GM23338 (cell line): ENCODE measurements at regions not wholly inside any gene's neighbourhood (a gene's known extent, or its start where the extent isn't known, plus 50 kb on each side); places are given as distances from the start of the nearest gene placed in this dataset.

ENCODE experiments used
- ATAC-seq: fragments of 200-7000 bp; cut with Tn5 transposase; 3 replicates; pipeline ENCODE4 v1.9.1; 2020
- DNase-seq: peaks from one replicate; pipeline ENCODE4 v3.0.0-alpha.2; 2015; ENCODE audit warnings: low spot score
- H2AFZ ChIP-seq: fragments of 200-600 bp; sonication (generic); 2 replicates; pipeline ENCODE4 v1.8.0; 2016; ENCODE audit warnings: antibody characterized with exemption, mild to moderate bottlenecking, moderate library complexity
- H3F3A ChIP-seq: fragments of 200-600 bp; sonication (generic); replicated peaks from 2 replicates; pipeline ENCODE4 v1.8.0; 2017; ENCODE audit warnings: antibody characterized with exemption, mixed run types, low read depth
- H3K27ac ChIP-seq: fragments of 200-600 bp; sonication (generic); 2 replicates; pipeline ENCODE4 v1.6.1; 2016; ENCODE audit warnings: low read depth
- H3K27me3 ChIP-seq: fragments of 200-600 bp; sonication (generic); 2 replicates; pipeline ENCODE4 v1.8.0; 2016; ENCODE audit warnings: mild to moderate bottlenecking, mixed run types, moderate library complexity; ENCODE audit not compliant: insufficient read depth
- H3K36me3 ChIP-seq: fragments of 200-600 bp; sonication (generic); 2 replicates; pipeline ENCODE4 v1.8.0; 2016; ENCODE audit warnings: mild to moderate bottlenecking; ENCODE audit not compliant: insufficient read depth
- H3K4me1 ChIP-seq: fragments of 200-600 bp; sonication (generic); 2 replicates; pipeline ENCODE4 v1.8.0; 2016; ENCODE audit warnings: mild to moderate bottlenecking, moderate library complexity; ENCODE audit not compliant: insufficient read depth
- H3K4me2 ChIP-seq: fragments of 200-600 bp; sonication (generic); 2 replicates; pipeline ENCODE4 v1.7.1; 2017; ENCODE audit warnings: mixed run types
- H3K4me3 ChIP-seq: fragments of 200-600 bp; sonication (generic); 2 replicates; pipeline ENCODE4 v1.6.1; 2016; ENCODE audit warnings: mixed run types
- H3K79me2 ChIP-seq: fragments of 200-600 bp; sonication (generic); replicated peaks from 2 replicates; pipeline ENCODE4 v1.8.0; 2017; ENCODE audit warnings: mild to moderate bottlenecking; ENCODE audit not compliant: insufficient read depth
- H3K9me2 ChIP-seq: fragments of 200-600 bp; sonication (generic); 2 replicates; pipeline ENCODE4 v1.8.0; 2017; ENCODE audit not compliant: insufficient read depth
- H4K20me1 ChIP-seq: fragments of 200-600 bp; sonication (generic); replicated peaks from 2 replicates; pipeline ENCODE4 v1.8.0; 2017; ENCODE audit warnings: mild to moderate bottlenecking; ENCODE audit not compliant: insufficient read depth
- H3K27ac Mint-ChIP-seq: 2 replicates; pipeline ENCODE4 v1.8.0; 2020; ENCODE audit warnings: inconsistent platforms, mild to moderate bottlenecking, moderate library complexity, mixed read lengths
- H3K27me3 Mint-ChIP-seq: 3 replicates; pipeline ENCODE4 v1.8.0; 2022; ENCODE audit warnings: low read depth, mild to moderate bottlenecking, moderate library complexity, mixed read lengths, inconsistent platforms; ENCODE audit not compliant: insufficient read depth, poor library complexity
- H3K36me3 Mint-ChIP-seq: 3 replicates; pipeline ENCODE4 v1.8.0; 2021; ENCODE audit warnings: low read depth, mild to moderate bottlenecking, inconsistent platforms, moderate library complexity, mixed read lengths
- H3K4me1 Mint-ChIP-seq: 3 replicates; pipeline ENCODE4 v1.8.0; 2020; ENCODE audit warnings: mild to moderate bottlenecking, inconsistent platforms, mixed read lengths
- H3K4me3 Mint-ChIP-seq: 3 replicates; pipeline ENCODE4 v1.8.0; 2021; ENCODE audit warnings: moderate library complexity, mild to moderate bottlenecking, inconsistent platforms, mixed read lengths
- H3K9me3 Mint-ChIP-seq: 3 replicates; pipeline ENCODE4 v1.8.0; 2020; ENCODE audit warnings: moderate library complexity, mild to moderate bottlenecking, inconsistent platforms, mixed read lengths
- CREB1 ChIP-seq: fragments of 250-450 bp; sonication (Bioruptor Pico); IDR thresholded peaks from 2 replicates; pipeline ENCODE4 v1.5.0; 2020; ENCODE audit warnings: low read depth, mild to moderate bottlenecking, moderate library complexity
- EZH2phosphoT487 ChIP-seq: fragments of 200-600 bp; sonication (generic); IDR thresholded peaks from one replicate; pipeline ENCODE4 v1.8.1; 2018; ENCODE audit warnings: antibody characterized with exemption; ENCODE audit not compliant: unreplicated experiment
- POLR2AphosphoS5 ChIP-seq: IDR thresholded peaks from 2 replicates; pipeline ENCODE4 v1.6.1; 2016; ENCODE audit warnings: antibody characterized with exemption, low read depth
- STAT1 ChIP-seq: IDR thresholded peaks from one replicate; pipeline ENCODE4 v1.6.1; 2016; ENCODE audit warnings: antibody characterized with exemption; ENCODE audit not compliant: unreplicated experiment
- ZNF114 ChIP-seq: fragments of 250-450 bp; sonication (Bioruptor Pico); IDR thresholded peaks from 2 replicates; pipeline ENCODE4 v1.5.0; 2020; ENCODE audit warnings: mild to moderate bottlenecking, moderate library complexity
- TF ChIP-seq, protein P1 (sequence below), 2 experiments: fragments of 200-600 bp in 1 of 2; sonication (generic) in 1 of 2; conservative IDR thresholded peaks; 2 replicates each; pipeline versions ENCODE4 v1.5.1 to v1.6.1; 2016 to 2017; ENCODE audit warnings: antibody characterized with exemption in 2 of 2, low read depth in 2 of 2, mild to moderate bottlenecking in 2 of 2, moderate library complexity in 1 of 2
- TF ChIP-seq, protein P2 (sequence below): IDR thresholded peaks from 2 replicates; pipeline ENCODE4 v1.6.1; 2016; ENCODE audit warnings: antibody characterized with exemption
- TF ChIP-seq, protein P3 (sequence below): fragments of 250-450 bp; sonication (Bioruptor Pico); IDR thresholded peaks from 2 replicates; pipeline ENCODE4 v1.5.0; 2020; ENCODE audit warnings: mild to moderate bottlenecking, moderate library complexity

DNA sequence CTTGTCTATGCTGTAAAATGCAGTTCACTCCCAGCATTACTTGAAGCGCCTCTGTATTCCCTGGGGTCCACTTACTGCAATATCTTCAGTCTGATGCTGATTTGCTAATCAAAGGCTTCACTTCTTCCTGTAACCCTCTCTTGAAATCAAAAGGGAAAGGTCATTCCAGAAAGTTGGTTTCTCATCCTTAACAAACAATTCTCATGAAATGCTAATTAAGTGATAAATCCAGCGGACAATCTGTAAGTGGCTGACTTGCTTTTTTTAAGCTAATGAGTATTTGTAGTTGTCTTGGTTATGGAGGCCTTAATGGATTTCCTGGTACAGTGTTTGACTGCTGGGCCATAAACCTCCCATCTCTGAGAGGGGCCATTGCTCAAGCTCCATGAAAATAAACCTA is 499.6 kb upstream of the HS6ST1 start:
- Mint-ChIP-seq H3K4me1 (peaks cover 20% of the 10 kb centered on the region), H3K27me3 (peaks cover 19% of the 10 kb centered on the region), H3K9me3 (peaks cover 17% of the 10 kb centered on the region; the same call in 2 of the 3 replicates), H3K27ac (no peak overlapping the region), H3K4me3 (no peak overlapping the region), H3K36me3 (peaks cover 3% of the 10 kb centered on the region; the same call in 1 of the 3 replicates)
- no peak overlapping the region for H3K27ac ChIP-seq
- H3K79me2 ChIP-seq, result no peaks in the 10 kb centered on the region
- no peaks in the 10 kb centered on the region for H3K36me3 ChIP-seq
- no peak overlapping the region for H3K4me2 ChIP-seq
- no peaks in the 10 kb centered on the region for H3F3A ChIP-seq
- no peak for ATAC-seq
- H3K4me3 ChIP-seq, result no peak overlapping the region
- TF ChIP-seq POLR2AphosphoS5 (no peak), EZH2phosphoT487 (no peak), ZNF114 (CRISPR knock-in tag) (no peak)
- TF ChIP-seq, protein P1, sequence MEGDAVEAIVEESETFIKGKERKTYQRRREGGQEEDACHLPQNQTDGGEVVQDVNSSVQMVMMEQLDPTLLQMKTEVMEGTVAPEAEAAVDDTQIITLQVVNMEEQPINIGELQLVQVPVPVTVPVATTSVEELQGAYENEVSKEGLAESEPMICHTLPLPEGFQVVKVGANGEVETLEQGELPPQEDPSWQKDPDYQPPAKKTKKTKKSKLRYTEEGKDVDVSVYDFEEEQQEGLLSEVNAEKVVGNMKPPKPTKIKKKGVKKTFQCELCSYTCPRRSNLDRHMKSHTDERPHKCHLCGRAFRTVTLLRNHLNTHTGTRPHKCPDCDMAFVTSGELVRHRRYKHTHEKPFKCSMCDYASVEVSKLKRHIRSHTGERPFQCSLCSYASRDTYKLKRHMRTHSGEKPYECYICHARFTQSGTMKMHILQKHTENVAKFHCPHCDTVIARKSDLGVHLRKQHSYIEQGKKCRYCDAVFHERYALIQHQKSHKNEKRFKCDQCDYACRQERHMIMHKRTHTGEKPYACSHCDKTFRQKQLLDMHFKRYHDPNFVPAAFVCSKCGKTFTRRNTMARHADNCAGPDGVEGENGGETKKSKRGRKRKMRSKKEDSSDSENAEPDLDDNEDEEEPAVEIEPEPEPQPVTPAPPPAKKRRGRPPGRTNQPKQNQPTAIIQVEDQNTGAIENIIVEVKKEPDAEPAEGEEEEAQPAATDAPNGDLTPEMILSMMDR (conservative IDR thresholded peaks at IDR 0.05; ENCODE audit: low read depth in 2 of 2), result no peak
- peaks cover 6% of the 10 kb centered on the region for H3K9me2 ChIP-seq
- H3K27me3 ChIP-seq, result no peaks in the 10 kb centered on the region
- no peaks in the 10 kb centered on the region; the same call in 1 of the 2 replicates for H3K4me1 ChIP-seq
- H2AFZ ChIP-seq, result no peak overlapping the region
- DNase-seq, result no peak
- no peaks in the 10 kb centered on the region for H4K20me1 ChIP-seq

DNA sequence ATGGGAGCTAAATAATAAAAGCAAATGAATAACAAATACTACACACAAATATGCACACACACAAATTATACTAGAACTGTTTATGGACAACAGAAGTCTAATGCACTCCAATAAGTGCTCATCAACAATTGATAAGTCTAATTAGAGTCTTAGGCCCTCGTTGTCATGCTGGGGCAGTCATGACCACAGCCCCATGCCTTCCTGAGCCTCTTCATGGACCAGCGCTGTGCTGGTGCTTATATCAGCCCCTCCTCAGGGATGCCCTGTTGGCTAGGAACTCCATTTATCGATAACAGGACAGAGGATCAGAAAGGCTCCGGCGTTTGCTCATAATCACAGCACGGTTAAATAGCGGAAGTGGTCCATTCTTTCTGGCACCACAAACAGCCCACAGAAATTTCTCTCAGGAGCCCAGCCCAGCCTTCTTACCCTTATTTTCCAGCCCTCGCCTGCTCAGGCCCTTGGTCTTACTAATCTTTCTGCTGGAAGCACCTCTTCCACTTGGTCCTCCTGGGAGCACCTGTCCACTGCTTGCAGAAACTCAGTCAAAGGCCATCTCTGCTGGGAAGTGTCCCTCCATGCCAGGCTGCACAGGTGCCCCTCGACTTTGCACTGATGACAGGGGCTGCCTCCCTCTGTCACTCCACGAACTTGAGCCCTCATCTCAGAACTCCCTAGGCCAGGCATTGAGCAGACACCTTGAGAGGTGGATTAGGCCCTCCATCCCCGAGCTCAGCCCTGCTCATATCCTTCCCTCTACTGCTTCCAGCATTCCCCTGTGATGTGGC is 500.2 kb upstream of the HS6ST1 start:
- H3F3A ChIP-seq, result no peaks in the 10 kb centered on the region
- Mint-ChIP-seq H3K4me3 (no peak overlapping the region), H3K4me1 (peaks cover 14% of the 10 kb centered on the region), H3K36me3 (peaks cover 3% of the 10 kb centered on the region; the same call in 1 of the 3 replicates), H3K27me3 (peaks cover 14% of the 10 kb centered on the region), H3K27ac (no peak overlapping the region), H3K9me3 (peaks cover 18% of the 10 kb centered on the region; the same call in 2 of the 3 replicates)
- no peaks in the 10 kb centered on the region for H3K36me3 ChIP-seq
- peaks cover 6% of the 10 kb centered on the region for H3K9me2 ChIP-seq
- H3K79me2 ChIP-seq, result no peaks in the 10 kb centered on the region
- no peak overlapping the region for H3K4me2 ChIP-seq
- no peaks in the 10 kb centered on the region; the same call in 1 of the 2 replicates for H3K4me1 ChIP-seq
- H4K20me1 ChIP-seq, result no peaks in the 10 kb centered on the region
- H3K27ac ChIP-seq, result no peak overlapping the region
- DNase-seq, result no peak
- no peak overlapping the region for H3K4me3 ChIP-seq
- no peak overlapping the region for H2AFZ ChIP-seq
- no peaks in the 10 kb centered on the region for H3K27me3 ChIP-seq
- no peak for ATAC-seq
- TF ChIP-seq CREB1 (CRISPR knock-in tag) (no peak), STAT1 (no peak), POLR2AphosphoS5 (no peak), ZNF114 (CRISPR knock-in tag) (no peak)
- TF ChIP-seq, protein P2, sequence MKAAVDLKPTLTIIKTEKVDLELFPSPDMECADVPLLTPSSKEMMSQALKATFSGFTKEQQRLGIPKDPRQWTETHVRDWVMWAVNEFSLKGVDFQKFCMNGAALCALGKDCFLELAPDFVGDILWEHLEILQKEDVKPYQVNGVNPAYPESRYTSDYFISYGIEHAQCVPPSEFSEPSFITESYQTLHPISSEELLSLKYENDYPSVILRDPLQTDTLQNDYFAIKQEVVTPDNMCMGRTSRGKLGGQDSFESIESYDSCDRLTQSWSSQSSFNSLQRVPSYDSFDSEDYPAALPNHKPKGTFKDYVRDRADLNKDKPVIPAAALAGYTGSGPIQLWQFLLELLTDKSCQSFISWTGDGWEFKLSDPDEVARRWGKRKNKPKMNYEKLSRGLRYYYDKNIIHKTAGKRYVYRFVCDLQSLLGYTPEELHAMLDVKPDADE, result no peak
- TF ChIP-seq, protein P3, sequence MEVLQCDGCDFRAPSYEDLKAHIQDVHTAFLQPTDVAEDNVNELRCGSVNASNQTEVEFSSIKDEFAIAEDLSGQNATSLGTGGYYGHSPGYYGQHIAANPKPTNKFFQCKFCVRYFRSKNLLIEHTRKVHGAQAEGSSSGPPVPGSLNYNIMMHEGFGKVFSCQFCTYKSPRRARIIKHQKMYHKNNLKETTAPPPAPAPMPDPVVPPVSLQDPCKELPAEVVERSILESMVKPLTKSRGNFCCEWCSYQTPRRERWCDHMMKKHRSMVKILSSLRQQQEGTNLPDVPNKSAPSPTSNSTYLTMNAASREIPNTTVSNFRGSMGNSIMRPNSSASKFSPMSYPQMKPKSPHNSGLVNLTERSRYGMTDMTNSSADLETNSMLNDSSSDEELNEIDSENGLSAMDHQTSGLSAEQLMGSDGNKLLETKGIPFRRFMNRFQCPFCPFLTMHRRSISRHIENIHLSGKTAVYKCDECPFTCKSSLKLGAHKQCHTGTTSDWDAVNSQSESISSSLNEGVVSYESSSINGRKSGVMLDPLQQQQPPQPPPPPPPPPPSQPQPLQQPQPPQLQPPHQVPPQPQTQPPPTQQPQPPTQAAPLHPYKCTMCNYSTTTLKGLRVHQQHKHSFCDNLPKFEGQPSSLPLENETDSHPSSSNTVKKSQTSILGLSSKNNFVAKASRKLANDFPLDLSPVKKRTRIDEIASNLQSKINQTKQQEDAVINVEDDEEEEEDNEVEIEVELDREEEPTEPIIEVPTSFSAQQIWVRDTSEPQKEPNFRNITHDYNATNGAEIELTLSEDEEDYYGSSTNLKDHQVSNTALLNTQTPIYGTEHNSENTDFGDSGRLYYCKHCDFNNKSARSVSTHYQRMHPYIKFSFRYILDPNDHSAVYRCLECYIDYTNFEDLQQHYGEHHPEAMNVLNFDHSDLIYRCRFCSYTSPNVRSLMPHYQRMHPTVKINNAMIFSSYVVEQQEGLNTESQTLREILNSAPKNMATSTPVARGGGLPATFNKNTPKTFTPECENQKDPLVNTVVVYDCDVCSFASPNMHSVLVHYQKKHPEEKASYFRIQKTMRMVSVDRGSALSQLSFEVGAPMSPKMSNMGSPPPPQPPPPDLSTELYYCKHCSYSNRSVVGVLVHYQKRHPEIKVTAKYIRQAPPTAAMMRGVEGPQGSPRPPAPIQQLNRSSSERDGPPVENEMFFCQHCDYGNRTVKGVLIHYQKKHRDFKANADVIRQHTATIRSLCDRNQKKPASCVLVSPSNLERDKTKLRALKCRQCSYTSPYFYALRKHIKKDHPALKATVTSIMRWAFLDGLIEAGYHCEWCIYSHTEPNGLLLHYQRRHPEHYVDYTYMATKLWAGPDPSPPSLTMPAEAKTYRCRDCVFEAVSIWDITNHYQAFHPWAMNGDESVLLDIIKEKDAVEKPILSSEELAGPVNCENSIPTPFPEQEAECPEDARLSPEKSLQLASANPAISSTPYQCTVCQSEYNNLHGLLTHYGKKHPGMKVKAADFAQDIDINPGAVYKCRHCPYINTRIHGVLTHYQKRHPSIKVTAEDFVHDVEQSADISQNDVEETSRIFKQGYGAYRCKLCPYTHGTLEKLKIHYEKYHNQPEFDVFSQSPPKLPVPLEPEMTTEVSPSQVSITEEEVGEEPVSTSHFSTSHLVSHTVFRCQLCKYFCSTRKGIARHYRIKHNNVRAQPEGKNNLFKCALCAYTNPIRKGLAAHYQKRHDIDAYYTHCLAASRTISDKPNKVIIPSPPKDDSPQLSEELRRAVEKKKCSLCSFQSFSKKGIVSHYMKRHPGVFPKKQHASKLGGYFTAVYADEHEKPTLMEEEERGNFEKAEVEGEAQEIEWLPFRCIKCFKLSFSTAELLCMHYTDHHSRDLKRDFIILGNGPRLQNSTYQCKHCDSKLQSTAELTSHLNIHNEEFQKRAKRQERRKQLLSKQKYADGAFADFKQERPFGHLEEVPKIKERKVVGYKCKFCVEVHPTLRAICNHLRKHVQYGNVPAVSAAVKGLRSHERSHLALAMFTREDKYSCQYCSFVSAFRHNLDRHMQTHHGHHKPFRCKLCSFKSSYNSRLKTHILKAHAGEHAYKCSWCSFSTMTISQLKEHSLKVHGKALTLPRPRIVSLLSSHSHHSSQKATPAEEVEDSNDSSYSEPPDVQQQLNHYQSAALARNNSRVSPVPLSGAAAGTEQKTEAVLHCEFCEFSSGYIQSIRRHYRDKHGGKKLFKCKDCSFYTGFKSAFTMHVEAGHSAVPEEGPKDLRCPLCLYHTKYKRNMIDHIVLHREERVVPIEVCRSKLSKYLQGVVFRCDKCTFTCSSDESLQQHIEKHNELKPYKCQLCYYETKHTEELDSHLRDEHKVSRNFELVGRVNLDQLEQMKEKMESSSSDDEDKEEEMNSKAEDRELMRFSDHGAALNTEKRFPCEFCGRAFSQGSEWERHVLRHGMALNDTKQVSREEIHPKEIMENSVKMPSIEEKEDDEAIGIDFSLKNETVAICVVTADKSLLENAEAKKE, result no peak
- TF ChIP-seq, protein P1 (conservative IDR thresholded peaks at IDR 0.05; ENCODE audit: low read depth in 2 of 2), result no peak
